HepG2 (cell line): ENCODE measurements at regions not wholly inside any gene's neighbourhood (a gene's known extent, or its start where the extent isn't known, plus 50 kb on each side); places are given as distances from the start of the nearest gene placed in this dataset.
"Not testable (repeated sequence)": the region's sequence is repeated elsewhere in the genome, so short reads cannot be mapped to it uniquely, and the experiment has no call there.

Experiments used
- FOXM1 ChIP-seq: sonication (generic); formaldehyde crosslinking; IDR thresholded peaks from 2 replicates; pipeline ENCODE4 v1.5.0; 2020; ENCODE audit warnings: missing genetic modification reagents
- JUNB ChIP-seq: sonication (generic); formaldehyde crosslinking; IDR thresholded peaks from 2 replicates; pipeline ENCODE4 v1.8.0; 2022; ENCODE audit warnings: missing genetic modification reagents, mild to moderate bottlenecking, borderline replicate concordance
- NFRKB ChIP-seq: fragments of 450-650 bp; IDR thresholded peaks from 2 replicates; pipeline ENCODE4 v1.6.1; 2017
- ZNF124 ChIP-seq: sonication (generic); formaldehyde crosslinking; IDR thresholded peaks from 2 replicates; pipeline ENCODE4 v1.4.0; 2020; ENCODE audit warnings: missing genetic modification reagents
- TF ChIP-seq, protein P1 (sequence below): sonication (generic); formaldehyde crosslinking; IDR thresholded peaks from 2 replicates; pipeline ENCODE4 v1.4.0; 2020; ENCODE audit warnings: missing genetic modification reagents

DNA sequence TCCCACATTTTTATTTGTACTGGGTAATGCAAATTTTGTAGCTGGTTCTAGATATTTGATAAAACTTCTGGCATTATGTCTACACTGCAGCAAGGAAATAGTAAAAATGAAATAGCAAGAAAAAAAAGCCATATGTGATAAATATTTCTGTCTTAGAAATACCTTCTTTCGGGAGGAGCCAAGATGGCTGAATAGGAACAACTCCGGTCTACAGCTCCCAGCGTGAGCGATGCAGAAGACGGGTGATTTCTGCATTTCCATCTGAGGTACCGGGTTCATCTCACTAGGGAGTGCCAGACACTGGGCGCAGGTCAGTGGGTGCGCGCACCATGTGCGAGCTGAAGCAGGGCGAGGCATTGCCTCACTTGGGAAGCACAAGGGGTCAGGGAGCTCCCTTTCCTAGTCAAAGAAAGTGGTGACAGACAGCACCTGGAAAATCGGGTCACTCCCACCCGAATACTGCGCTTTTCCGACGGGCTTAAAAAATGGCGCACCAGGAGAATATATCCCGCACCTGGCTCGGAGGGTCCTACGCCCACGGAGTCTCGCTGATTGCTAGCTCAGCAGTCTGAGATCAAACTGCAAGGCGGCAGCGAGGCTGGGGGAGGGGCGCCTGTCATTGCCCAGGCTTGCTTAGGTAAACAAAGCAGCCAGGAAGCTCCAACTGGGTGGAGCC is 461.4 kb downstream of the ZWINT start:
- TF ChIP-seq, protein P1, sequence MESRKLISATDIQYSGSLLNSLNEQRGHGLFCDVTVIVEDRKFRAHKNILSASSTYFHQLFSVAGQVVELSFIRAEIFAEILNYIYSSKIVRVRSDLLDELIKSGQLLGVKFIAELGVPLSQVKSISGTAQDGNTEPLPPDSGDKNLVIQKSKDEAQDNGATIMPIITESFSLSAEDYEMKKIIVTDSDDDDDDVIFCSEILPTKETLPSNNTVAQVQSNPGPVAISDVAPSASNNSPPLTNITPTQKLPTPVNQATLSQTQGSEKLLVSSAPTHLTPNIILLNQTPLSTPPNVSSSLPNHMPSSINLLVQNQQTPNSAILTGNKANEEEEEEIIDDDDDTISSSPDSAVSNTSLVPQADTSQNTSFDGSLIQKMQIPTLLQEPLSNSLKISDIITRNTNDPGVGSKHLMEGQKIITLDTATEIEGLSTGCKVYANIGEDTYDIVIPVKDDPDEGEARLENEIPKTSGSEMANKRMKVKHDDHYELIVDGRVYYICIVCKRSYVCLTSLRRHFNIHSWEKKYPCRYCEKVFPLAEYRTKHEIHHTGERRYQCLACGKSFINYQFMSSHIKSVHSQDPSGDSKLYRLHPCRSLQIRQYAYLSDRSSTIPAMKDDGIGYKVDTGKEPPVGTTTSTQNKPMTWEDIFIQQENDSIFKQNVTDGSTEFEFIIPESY (CRISPR knock-in tag) = not testable (repeated sequence)
- TF ChIP-seq FOXM1 (CRISPR knock-in tag); ZNF124; JUNB (CRISPR knock-in tag); NFRKB: not testable (repeated sequence)
